IPS DF 19.7 (cell line): ENCODE measurements at regions not wholly inside any gene's neighbourhood (a gene's known extent, or its start where the extent isn't known, plus 50 kb on each side); places are given as distances from the start of the nearest gene placed in this dataset.

ENCODE experiments used
- DNase-seq: peaks from one replicate; pipeline ENCODE4 v3.0.0-alpha.2; 2013; ENCODE audit warnings: low read depth, low spot score

DNA sequence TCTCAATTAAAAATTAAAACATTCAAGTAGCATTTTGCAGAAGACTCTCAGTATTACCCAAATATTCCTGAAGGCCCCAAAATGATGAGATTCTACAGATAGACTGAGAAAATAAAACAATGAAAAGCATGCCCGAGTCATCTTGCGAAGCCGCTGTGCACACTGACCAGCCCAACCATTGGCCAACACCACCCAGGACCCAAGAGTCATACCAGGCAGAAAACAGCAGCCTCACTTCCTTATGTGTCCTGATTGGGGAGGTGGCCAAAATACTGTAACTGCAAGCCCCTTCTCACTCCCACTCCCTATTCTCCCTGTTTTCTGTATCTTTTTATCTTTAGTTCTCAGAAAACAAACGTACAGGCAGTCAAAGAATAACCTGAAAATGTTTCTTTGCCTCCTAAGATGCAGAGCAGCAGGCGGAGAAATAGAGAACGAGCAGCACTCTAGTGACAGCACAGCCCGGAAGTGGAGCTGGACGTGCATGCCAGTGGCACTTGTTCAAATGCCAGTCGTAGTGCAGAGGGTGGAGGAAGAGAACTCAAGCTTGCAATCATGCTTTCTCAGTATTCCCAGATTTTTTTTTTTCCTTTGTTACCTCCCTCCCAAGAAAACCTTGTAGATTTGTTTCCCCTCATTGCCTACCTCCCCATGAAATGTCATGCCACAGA, 182.3 kb upstream of the SOX9 start:
- DNase-seq: no peak

GRCh38 chr17:71941920-71942319, 178.9 kb upstream of the SOX9 start:
- DNase-seq: no peak

GRCh38 chr17:71942626-71943025, 178.2 kb upstream of the SOX9 start:
- DNase-seq: no peak

- DNase-seq: no peak
Observed at GRCh38 chr17:71948703-71949422, 172.0 kb upstream of the SOX9 start.

GRCh38 chr17:71959154-71959553, 161.7 kb upstream of the SOX9 start:
- no peak for DNase-seq

DNA sequence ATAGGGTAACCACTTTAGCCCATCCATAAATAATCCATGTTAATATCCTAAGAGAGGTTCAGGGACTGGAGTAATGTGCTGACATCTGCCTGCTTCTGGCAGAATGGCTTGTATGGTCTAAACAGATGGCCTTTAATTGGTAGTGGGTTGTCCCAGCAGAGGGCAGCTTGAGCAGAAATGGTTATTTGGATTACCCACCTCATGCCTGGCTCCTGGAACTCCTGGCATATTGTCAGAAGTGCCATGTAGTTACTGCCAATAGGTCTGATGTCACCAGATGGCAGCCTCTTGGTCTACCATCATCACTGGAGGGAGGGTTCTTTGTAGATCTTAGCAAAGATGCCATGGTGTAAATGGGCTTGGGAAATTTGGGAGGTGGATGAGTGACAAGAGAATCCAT, 157.5 kb upstream of the SOX9 start:
- no peak for DNase-seq

DNA sequence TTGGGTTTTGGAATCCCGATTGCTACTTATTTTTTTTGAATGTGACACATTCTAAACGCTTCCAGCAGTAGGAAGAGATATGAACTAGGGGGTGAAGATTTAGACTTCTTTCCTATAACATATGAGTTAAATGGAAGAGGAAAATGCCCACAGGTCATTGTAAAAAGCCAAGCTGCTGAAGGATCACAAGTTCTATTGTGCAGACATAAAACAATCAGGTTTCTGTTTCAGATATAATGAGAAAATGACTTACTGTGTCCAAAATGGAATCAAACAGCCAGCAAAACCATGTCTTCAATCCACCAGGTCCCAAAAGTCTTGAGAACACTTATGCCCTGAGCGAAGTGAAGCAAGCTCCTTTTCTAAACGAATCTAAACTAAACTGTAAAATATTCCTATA, 157.0 kb upstream of the SOX9 start:
- no peak for DNase-seq

GRCh38 chr17:71964559-71964958, 156.3 kb upstream of the SOX9 start:
- DNase-seq: no peak

GRCh38 chr17:71966055-71966454, 154.8 kb upstream of the SOX9 start:
- DNase-seq: no peak

DNA sequence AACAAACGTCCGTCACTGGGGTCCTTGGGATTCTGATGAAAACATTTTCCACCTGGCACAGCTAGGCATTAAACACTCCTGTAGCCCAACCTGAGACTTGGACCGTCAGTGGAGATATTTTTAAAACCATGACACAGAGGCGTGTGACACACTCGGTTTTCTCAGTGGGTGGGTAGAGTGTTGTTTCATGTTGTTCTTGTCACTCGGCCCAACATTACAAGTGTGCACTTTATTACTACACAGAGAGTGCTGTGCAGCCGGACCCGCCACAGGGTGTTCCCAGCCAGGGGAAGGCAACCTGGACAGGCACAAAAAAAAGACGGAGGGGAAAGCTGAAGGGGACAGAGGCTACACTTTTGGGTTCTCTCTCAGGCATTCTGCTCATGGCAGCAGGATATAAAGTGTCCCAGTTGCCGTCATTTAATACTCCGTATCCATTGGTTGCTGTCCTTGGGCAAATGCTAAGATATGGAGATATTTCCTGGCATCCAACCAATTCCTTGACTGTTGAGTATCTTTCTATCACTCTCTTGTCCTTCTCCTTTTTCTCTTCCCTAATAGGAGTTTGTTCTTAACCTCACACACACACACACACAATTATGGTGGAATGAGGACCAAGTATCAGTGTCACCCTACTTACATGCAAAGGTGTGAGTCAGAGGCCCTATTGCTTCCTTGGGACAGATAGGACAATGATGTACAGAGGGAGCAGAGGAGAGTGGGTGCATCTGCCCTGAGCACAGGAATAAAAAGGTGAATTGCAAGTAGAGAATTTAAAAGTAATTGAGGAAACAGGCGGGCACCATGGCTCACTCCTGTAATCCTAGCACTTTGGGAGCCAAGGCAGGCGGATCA, 154.1 kb upstream of the SOX9 start:
- no peak for DNase-seq

DNA sequence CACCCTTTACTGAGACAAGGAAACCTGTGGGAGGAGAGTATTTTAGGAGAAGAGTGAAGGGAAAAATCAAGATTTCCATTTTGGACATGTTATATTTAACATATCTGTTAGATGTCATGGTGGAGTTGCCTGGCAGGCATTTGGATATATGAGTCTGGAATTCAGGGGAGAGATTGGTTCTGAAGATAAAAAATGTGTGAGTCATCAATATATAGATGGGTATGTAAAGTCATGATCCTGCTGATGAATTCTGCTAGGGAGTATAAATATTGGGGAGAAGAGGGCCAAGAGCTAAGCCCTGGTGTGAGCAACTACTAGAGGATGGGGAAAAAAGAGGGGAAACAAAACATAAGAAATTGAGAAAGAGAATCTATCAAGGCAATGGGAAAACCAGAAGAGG, 151.3 kb upstream of the SOX9 start:
- no peak for DNase-seq

GRCh38 chr17:71970312-71970711, 150.5 kb upstream of the SOX9 start:
- no peak for DNase-seq

GRCh38 chr17:71974051-71974450, 146.8 kb upstream of the SOX9 start:
- DNase-seq: no peak

DNA sequence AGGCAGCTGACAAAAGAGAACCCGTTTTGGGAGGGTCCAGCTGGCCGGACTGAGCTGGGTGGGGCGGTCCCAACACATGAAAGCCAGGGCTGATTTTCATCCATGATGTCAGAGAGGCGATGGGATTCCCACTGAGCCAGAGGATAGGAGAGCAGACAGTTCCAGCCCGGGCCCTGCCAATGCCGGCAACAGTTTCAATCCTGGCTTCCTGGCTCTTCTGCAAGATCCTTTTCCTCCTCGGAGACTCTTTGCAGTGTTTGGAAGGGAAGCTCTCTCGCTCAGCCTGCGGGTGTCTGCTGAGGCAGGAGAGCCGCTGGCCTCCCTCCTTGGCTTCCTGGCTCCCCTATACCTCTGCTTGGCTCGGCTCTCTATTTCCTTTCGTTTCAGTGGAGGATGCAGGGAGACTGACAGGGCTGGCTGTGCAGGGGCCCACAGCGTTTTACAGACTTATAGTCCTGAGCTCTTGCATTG, 145.5 kb upstream of the SOX9 start:
- DNase-seq: no peak

DNA sequence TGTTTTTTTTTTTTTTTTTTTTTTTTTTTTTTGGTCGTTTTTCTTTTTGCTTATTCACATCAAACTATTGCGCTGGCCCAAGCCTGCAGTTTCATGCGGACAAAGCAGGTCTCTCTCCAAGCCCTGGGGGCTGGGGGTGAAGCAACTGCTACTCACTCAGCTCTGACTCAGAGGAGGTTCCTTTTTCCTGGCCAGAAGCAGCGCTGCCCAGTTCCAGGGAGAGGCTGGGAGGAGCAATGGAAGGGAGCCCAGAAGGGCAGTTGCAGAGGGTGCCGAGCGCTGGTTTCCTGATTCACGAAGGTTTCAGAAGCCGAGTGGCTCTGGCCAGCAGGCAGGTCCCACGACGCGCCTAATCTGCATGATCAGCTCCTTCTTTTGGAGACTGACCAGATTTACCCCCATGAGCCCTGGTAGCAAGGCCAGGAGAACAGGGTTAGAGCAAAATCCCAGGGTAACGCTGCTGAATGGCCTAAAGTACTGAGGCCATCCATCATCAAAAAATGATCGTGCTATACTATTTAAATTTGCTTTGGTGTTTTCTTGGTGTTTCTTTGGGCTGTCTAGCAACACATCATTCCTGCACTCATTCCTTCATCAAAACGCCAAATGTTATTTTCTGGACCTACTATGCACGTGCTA, 144.7 kb upstream of the SOX9 start:
- no peak for DNase-seq

DNA sequence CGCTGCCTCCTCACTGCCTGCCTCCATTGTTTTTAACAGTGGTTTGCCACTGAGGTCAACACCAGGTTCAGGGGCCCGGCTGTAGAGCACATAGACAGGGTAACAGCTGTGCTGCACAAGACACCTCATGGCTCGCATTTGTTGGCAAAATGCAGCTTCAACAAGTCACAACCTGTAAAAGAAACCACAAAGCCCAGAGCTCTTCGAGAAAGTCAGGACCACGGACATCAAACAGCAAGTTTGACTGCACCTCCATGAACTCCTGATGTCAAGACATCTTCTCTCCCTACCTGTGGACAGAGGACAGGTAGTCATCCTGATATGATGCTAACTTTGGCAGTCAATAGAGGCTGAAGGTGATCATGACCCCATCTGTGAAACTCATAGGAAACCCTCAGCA, 142.4 kb upstream of the SOX9 start:
- no peak for DNase-seq

- DNase-seq: no peak
Observed at GRCh38 chr17:71980171-71980570, 140.6 kb upstream of the SOX9 start.

GRCh38 chr17:71983828-71984227, 137.0 kb upstream of the SOX9 start:
- DNase-seq: no peak

GRCh38 chr17:71985111-71986039, 135.4 kb upstream of the SOX9 start:
- DNase-seq: no peak

- no peak for DNase-seq
Observed at GRCh38 chr17:71986886-71987285, 133.9 kb upstream of the SOX9 start.

GRCh38 chr17:71987634-71988033, 133.2 kb upstream of the SOX9 start:
- no peak for DNase-seq
